Muscle of arm (tissue), 1 donor: ENCODE measurements at regions not wholly inside any gene's neighbourhood (a gene's known extent, or its start where the extent isn't known, plus 50 kb on each side); places are given as distances from the start of the nearest gene placed in this dataset.
A peak's percentile ranks its signal among the peaks of the same experiment; 100 is the strongest.

Experiments
- DNase-seq: peaks from one replicate; pipeline ENCODE4 v3.0.0-alpha.2; 2013

GRCh38 chr2:217749008-217749407 is 253.8 kb downstream of the TNS1 start:
- DNase-seq, result no peak

GRCh38 chr2:217746808-217747207 is 256.0 kb downstream of the TNS1 start:
- no peak for DNase-seq

- peak; percentile 74 for DNase-seq
Observed at GRCh38 chr2:217743966-217744761, 258.6 kb downstream of the TNS1 start.

- no peak for DNase-seq
Observed at GRCh38 chr2:217743407-217743806, 259.4 kb downstream of the TNS1 start.

- no peak for DNase-seq
Observed at GRCh38 chr2:217742841-217743240, 260.0 kb downstream of the TNS1 start.

- DNase-seq, result no peak
Observed at GRCh38 chr2:217742276-217742675, 260.5 kb downstream of the TNS1 start.

GRCh38 chr2:217741381-217741955 is 261.3 kb downstream of the TNS1 start:
- no peak for DNase-seq

- peak; percentile 67 for DNase-seq
Observed at GRCh38 chr2:217740756-217741155, 262.0 kb downstream of the TNS1 start.

GRCh38 chr2:217740178-217740577 is 262.6 kb downstream of the TNS1 start:
- DNase-seq, result no peak

GRCh38 chr2:217739741-217740140 is 263.1 kb downstream of the TNS1 start:
- no peak for DNase-seq

- DNase-seq, result no peak
Observed at GRCh38 chr2:217738061-217738460, 264.7 kb downstream of the TNS1 start.

- no peak for DNase-seq
Observed at GRCh38 chr2:217736776-217737550, 265.8 kb downstream of the TNS1 start.

GRCh38 chr2:217735899-217736298 is 266.9 kb downstream of the TNS1 start:
- DNase-seq, result no peak

GRCh38 chr2:217735034-217735433 is 267.8 kb downstream of the TNS1 start:
- DNase-seq, result no peak

- DNase-seq, result no peak
Observed at GRCh38 chr2:217733461-217733860, 269.3 kb downstream of the TNS1 start.

- DNase-seq, result peak; percentile 66
Observed at GRCh38 chr2:217732992-217733391, 269.8 kb downstream of the TNS1 start.

- DNase-seq, result no peak
Observed at GRCh38 chr2:217731805-217732204, 271.0 kb downstream of the TNS1 start.

- DNase-seq, result peak; percentile 86
Observed at GRCh38 chr2:217729421-217730053, 273.3 kb downstream of the TNS1 start.

- no peak for DNase-seq
Observed at GRCh38 chr2:217727801-217728200, 275.0 kb downstream of the TNS1 start.

GRCh38 chr2:217725409-217725808 is 277.4 kb downstream of the TNS1 start:
- DNase-seq, result no peak

GRCh38 chr2:217724471-217724870 is 278.3 kb downstream of the TNS1 start:
- no peak for DNase-seq

GRCh38 chr2:217723981-217724380 is 278.8 kb downstream of the TNS1 start:
- DNase-seq, result no peak
